ENCODE measurements at regions not wholly inside any gene's neighbourhood (a gene's known extent, or its start where the extent isn't known, plus 50 kb on each side); places are given as distances from the start of the nearest gene placed in this dataset.

DNA sequence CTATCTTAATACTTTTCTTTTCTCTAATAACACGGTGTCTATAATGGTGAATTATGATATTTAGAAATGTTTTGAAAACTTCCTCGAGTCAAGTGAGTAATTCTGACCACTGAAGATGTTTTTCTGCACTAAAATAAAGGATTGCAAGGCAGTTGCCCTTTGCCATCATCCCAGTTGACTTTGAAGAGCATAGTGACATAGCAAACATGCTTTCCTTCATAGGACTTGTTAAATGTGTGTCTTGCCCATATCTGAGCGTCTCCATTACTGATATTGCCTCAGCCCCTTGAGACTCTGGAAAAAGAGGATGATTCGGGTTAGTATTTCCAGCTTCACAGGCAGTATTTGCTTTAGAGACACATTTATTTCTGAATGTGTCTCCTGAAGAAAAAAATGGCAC lies 125.2 kb upstream of the MCHR2 start:
- Histone ChIP-seq H3K9me3 (ENCODE audit: low read length) (no peaks in the 10 kb centered on the region), H3K4me3 (ENCODE audit: low read length) (no peak overlapping the region), H3K36me3 (ENCODE audit: insufficient read depth, low read length) (no peaks in the 10 kb centered on the region), H4K20me1 (ENCODE audit: insufficient read depth) (no peaks in the 10 kb centered on the region), H3K4me2 (ENCODE audit: low read length) (no peak overlapping the region), H3F3A (ENCODE audit: insufficient read depth, low read length, poor library complexity, severe bottlenecking) (no peaks in the 10 kb centered on the region), H3K9ac (ENCODE audit: low read length) (no peak overlapping the region), H3K27me3 (ENCODE audit: insufficient read depth, low read depth, low read length) (no peaks in the 10 kb centered on the region), H3K79me2 (replicated peaks; ENCODE audit: insufficient read depth, low read length) (no peaks in the 10 kb centered on the region), H3K27ac (ENCODE audit: low read length) (no peak overlapping the region), H2AFZ (ENCODE audit: low read depth, low read length) (no peak overlapping the region), H3K9me2 (ENCODE audit: insufficient read depth, low read length) (no peaks in the 10 kb centered on the region)
- TF ChIP-seq MXI1 (conservative IDR thresholded peaks at IDR 0.05; ENCODE audit: poor library complexity, severe bottlenecking) = no peak

DNA sequence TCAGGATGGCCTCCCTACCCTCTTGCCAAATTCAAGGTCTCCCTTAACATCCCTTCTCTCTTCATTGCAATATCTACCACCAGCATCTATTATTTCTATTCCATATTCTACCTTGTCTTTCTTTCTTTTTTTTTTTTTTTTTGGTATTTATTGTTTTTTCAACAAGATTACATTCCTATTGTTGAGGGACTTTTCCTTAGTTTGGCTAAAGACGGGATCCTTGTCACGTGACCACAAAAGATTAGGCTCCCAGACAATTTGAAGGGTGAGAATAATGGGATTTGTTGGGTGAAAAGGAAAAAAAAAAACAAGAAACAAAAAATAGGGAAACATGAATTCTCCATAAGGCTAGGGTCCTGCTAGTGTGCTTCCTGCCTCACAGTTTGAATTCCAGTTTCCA lies 124.3 kb upstream of the MCHR2 start:
- Histone ChIP-seq H3F3A (ENCODE audit: insufficient read depth, low read length, poor library complexity, severe bottlenecking) (no peaks in the 10 kb centered on the region), H4K20me1 (ENCODE audit: insufficient read depth) (no peaks in the 10 kb centered on the region), H3K9me3 (ENCODE audit: low read length) (no peaks in the 10 kb centered on the region), H3K27ac (ENCODE audit: low read length) (no peak overlapping the region), H3K79me2 (replicated peaks; ENCODE audit: insufficient read depth, low read length) (no peaks in the 10 kb centered on the region), H3K36me3 (ENCODE audit: insufficient read depth, low read length) (no peaks in the 10 kb centered on the region), H3K9me2 (ENCODE audit: insufficient read depth, low read length) (no peaks in the 10 kb centered on the region), H3K4me3 (ENCODE audit: low read length) (no peak overlapping the region), H2AFZ (ENCODE audit: low read depth, low read length) (no peak overlapping the region), H3K27me3 (ENCODE audit: insufficient read depth, low read depth, low read length) (no peaks in the 10 kb centered on the region), H3K4me2 (ENCODE audit: low read length) (no peak overlapping the region), H3K9ac (ENCODE audit: low read length) (no peak overlapping the region)
- TF ChIP-seq MXI1 (conservative IDR thresholded peaks at IDR 0.05; ENCODE audit: poor library complexity, severe bottlenecking) (no peak), EP300 (conservative IDR thresholded peaks at IDR 0.05; ENCODE audit: poor library complexity, severe bottlenecking) (no peak), EZH2 (IDR thresholded peaks at IDR 0.05; ENCODE audit: borderline replicate concordance, insufficient read depth, low read length, poor library complexity, severe bottlenecking) (no peak), RAD21 (conservative IDR thresholded peaks at IDR 0.05) (no peak), POLR2AphosphoS5 (IDR thresholded peaks at IDR 0.05) (no peak), TAF1 (IDR thresholded peaks at IDR 0.05; ENCODE audit: low read depth) (no peak), SMC3 (conservative IDR thresholded peaks at IDR 0.05; ENCODE audit: poor library complexity) (no peak)
- TF ChIP-seq, protein P1, sequence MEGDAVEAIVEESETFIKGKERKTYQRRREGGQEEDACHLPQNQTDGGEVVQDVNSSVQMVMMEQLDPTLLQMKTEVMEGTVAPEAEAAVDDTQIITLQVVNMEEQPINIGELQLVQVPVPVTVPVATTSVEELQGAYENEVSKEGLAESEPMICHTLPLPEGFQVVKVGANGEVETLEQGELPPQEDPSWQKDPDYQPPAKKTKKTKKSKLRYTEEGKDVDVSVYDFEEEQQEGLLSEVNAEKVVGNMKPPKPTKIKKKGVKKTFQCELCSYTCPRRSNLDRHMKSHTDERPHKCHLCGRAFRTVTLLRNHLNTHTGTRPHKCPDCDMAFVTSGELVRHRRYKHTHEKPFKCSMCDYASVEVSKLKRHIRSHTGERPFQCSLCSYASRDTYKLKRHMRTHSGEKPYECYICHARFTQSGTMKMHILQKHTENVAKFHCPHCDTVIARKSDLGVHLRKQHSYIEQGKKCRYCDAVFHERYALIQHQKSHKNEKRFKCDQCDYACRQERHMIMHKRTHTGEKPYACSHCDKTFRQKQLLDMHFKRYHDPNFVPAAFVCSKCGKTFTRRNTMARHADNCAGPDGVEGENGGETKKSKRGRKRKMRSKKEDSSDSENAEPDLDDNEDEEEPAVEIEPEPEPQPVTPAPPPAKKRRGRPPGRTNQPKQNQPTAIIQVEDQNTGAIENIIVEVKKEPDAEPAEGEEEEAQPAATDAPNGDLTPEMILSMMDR (IDR thresholded peaks at IDR 0.05; ENCODE audit: poor library complexity, severe bottlenecking) = no peak
- TF ChIP-seq, protein P2, sequence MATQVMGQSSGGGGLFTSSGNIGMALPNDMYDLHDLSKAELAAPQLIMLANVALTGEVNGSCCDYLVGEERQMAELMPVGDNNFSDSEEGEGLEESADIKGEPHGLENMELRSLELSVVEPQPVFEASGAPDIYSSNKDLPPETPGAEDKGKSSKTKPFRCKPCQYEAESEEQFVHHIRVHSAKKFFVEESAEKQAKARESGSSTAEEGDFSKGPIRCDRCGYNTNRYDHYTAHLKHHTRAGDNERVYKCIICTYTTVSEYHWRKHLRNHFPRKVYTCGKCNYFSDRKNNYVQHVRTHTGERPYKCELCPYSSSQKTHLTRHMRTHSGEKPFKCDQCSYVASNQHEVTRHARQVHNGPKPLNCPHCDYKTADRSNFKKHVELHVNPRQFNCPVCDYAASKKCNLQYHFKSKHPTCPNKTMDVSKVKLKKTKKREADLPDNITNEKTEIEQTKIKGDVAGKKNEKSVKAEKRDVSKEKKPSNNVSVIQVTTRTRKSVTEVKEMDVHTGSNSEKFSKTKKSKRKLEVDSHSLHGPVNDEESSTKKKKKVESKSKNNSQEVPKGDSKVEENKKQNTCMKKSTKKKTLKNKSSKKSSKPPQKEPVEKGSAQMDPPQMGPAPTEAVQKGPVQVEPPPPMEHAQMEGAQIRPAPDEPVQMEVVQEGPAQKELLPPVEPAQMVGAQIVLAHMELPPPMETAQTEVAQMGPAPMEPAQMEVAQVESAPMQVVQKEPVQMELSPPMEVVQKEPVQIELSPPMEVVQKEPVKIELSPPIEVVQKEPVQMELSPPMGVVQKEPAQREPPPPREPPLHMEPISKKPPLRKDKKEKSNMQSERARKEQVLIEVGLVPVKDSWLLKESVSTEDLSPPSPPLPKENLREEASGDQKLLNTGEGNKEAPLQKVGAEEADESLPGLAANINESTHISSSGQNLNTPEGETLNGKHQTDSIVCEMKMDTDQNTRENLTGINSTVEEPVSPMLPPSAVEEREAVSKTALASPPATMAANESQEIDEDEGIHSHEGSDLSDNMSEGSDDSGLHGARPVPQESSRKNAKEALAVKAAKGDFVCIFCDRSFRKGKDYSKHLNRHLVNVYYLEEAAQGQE (IDR thresholded peaks at IDR 0.05; ENCODE audit: borderline replicate concordance) = no peak

DNA sequence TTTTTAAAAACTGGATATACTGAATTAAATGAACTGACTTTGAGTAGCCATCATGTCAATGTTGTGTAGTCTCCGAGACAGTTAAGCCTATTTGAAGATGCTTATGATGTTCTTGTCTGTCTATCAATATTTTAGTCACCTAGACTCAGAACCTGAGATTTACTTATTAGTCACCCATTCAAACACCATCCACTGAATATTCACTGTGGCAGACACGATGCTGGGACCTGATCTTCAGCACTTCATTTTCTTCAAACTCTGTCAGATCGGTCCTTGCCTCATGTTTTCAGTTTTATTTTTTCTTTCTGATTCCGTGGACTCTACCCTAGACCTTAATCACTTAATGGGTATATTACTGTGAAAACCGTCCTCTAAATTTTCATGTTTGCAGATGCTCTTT lies 123.7 kb upstream of the MCHR2 start:
- Histone ChIP-seq H3K9ac (ENCODE audit: low read length) (no peak overlapping the region), H3K79me2 (replicated peaks; ENCODE audit: insufficient read depth, low read length) (no peaks in the 10 kb centered on the region), H3K27ac (ENCODE audit: low read length) (no peak overlapping the region), H3K27me3 (ENCODE audit: insufficient read depth, low read depth, low read length) (no peaks in the 10 kb centered on the region), H3K4me3 (ENCODE audit: low read length) (no peak overlapping the region), H3K9me3 (ENCODE audit: low read length) (no peaks in the 10 kb centered on the region), H3K9me2 (ENCODE audit: insufficient read depth, low read length) (no peaks in the 10 kb centered on the region), H3K36me3 (ENCODE audit: insufficient read depth, low read length) (no peaks in the 10 kb centered on the region), H2AFZ (ENCODE audit: low read depth, low read length) (no peak overlapping the region), H3K4me2 (ENCODE audit: low read length) (no peak overlapping the region), H3F3A (ENCODE audit: insufficient read depth, low read length, poor library complexity, severe bottlenecking) (no peaks in the 10 kb centered on the region), H4K20me1 (ENCODE audit: insufficient read depth) (no peaks in the 10 kb centered on the region)
- TF ChIP-seq MXI1 (conservative IDR thresholded peaks at IDR 0.05; ENCODE audit: poor library complexity, severe bottlenecking) (no peak), SMC3 (conservative IDR thresholded peaks at IDR 0.05; ENCODE audit: poor library complexity) (no peak), TAF1 (IDR thresholded peaks at IDR 0.05; ENCODE audit: low read depth) (no peak), EP300 (conservative IDR thresholded peaks at IDR 0.05; ENCODE audit: poor library complexity, severe bottlenecking) (no peak), EZH2 (IDR thresholded peaks at IDR 0.05; ENCODE audit: borderline replicate concordance, insufficient read depth, low read length, poor library complexity, severe bottlenecking) (no peak), POLR2AphosphoS5 (IDR thresholded peaks at IDR 0.05) (no peak), RAD21 (conservative IDR thresholded peaks at IDR 0.05) (no peak)
- TF ChIP-seq, protein P1 (IDR thresholded peaks at IDR 0.05; ENCODE audit: poor library complexity, severe bottlenecking) = no peak
- TF ChIP-seq, protein P2 (IDR thresholded peaks at IDR 0.05; ENCODE audit: borderline replicate concordance) = no peak
